C4-2B (cell line): ENCODE measurements at regions not wholly inside any gene's neighbourhood (a gene's known extent, or its start where the extent isn't known, plus 50 kb on each side); places are given as distances from the start of the nearest gene placed in this dataset.

Experiments
- CTCF ChIP-seq: fragments of 450-650 bp; conservative IDR thresholded peaks from 2 replicates; pipeline ENCODE4 v1.5.1; 2017; ENCODE audit warnings: mild to moderate bottlenecking
- ZFX ChIP-seq: fragments of 450-650 bp; IDR thresholded peaks from 2 replicates; pipeline ENCODE4 v1.6.1; 2017

DNA sequence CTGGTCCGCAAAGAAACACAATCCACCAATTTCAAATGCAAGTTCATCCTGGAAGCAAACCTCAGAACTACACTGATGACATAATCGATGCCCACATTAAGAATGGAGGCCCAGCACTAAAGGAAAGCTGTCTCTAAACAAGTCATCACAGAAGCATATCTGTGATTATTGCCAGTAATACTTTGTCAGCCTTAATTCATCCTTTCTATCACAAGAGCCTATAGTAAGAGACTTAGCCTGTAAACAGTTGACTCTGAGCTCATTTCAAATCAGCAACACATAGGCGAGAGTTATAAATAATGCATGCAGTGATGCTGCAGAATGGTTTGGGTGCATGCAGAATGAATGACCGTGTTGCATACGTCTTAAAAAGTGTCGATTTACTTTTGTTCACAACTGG lies 105.9 kb upstream of the ZFP42 start:
- no peak for TF ChIP-seq CTCF
- no peak for TF ChIP-seq ZFX
